Activated naive CD8-positive, alpha-beta T cell (primary cell): ENCODE measurements at regions not wholly inside any gene's neighbourhood (a gene's known extent, or its start where the extent isn't known, plus 50 kb on each side); places are given as distances from the start of the nearest gene placed in this dataset.
"Not testable (repeated sequence)": the region's sequence is repeated elsewhere in the genome, so short reads cannot be mapped to it uniquely, and the experiment has no call there.

Experiments used
- H3K27ac Mint-ChIP-seq: one replicate; pipeline ENCODE4 v1.8.0; 2021; ENCODE audit warnings: mixed read lengths
- H3K27me3 Mint-ChIP-seq: one replicate; pipeline ENCODE4 v1.8.0; 2021; ENCODE audit warnings: mixed read lengths
- H3K36me3 Mint-ChIP-seq: one replicate; pipeline ENCODE4 v1.8.0; 2021; ENCODE audit warnings: mixed read lengths
- H3K4me1 Mint-ChIP-seq: one replicate; pipeline ENCODE4 v1.8.0; 2021; ENCODE audit warnings: low read depth, mixed read lengths
- H3K4me3 Mint-ChIP-seq: one replicate; pipeline ENCODE4 v1.8.0; 2021; ENCODE audit warnings: mild to moderate bottlenecking, mixed read lengths
- H3K9me3 Mint-ChIP-seq: one replicate; pipeline ENCODE4 v1.8.0; 2021; ENCODE audit warnings: low read depth, mixed read lengths

- H3K4me3 Mint-ChIP-seq, result no peak overlapping the region
- H3K27ac Mint-ChIP-seq, result no peak overlapping the region
- H3K9me3 Mint-ChIP-seq, result no peaks in the 10 kb centered on the region
- no peaks in the 10 kb centered on the region for H3K27me3 Mint-ChIP-seq
- H3K4me1 Mint-ChIP-seq, result peaks cover 3% of the 10 kb centered on the region
- no peaks in the 10 kb centered on the region for H3K36me3 Mint-ChIP-seq
Measured at GRCh38 chr7:159205833-159206232, 61.2 kb upstream of the VIPR2 start.

GRCh38 chr7:159204664-159205063 lies 60.0 kb upstream of the VIPR2 start:
- Mint-ChIP-seq H3K4me1 (no peaks in the 10 kb centered on the region), H3K4me3 (no peak overlapping the region), H3K36me3 (no peaks in the 10 kb centered on the region), H3K9me3 (no peaks in the 10 kb centered on the region), H3K27me3 (no peaks in the 10 kb centered on the region), H3K27ac (no peak overlapping the region)

GRCh38 chr7:159203253-159203652 lies 58.6 kb upstream of the VIPR2 start:
- not testable (repeated sequence) for H3K9me3 Mint-ChIP-seq, H3K4me3 Mint-ChIP-seq, H3K36me3 Mint-ChIP-seq, H3K27ac Mint-ChIP-seq, H3K4me1 Mint-ChIP-seq, H3K27me3 Mint-ChIP-seq

GRCh38 chr7:159201722-159202330 lies 57.2 kb upstream of the VIPR2 start:
- no peaks in the 10 kb centered on the region for H3K9me3 Mint-ChIP-seq
- H3K27me3 Mint-ChIP-seq, result no peaks in the 10 kb centered on the region
- peaks cover 15% of the 10 kb centered on the region for H3K4me1 Mint-ChIP-seq
- no peak overlapping the region for H3K27ac Mint-ChIP-seq
- H3K4me3 Mint-ChIP-seq, result no peak overlapping the region
- no peaks in the 10 kb centered on the region for H3K36me3 Mint-ChIP-seq

- Mint-ChIP-seq H3K4me3 (no peak overlapping the region), H3K27ac (no peak overlapping the region), H3K36me3 (no peaks in the 10 kb centered on the region), H3K9me3 (no peaks in the 10 kb centered on the region), H3K27me3 (no peaks in the 10 kb centered on the region), H3K4me1 (peaks cover 26% of the 10 kb centered on the region)
Measured at GRCh38 chr7:159200421-159200820, 55.8 kb upstream of the VIPR2 start.

GRCh38 chr7:159198016-159198724 lies 53.5 kb upstream of the VIPR2 start:
- no peaks in the 10 kb centered on the region for H3K36me3 Mint-ChIP-seq
- peak overlapping the region; percentile 88 for H3K27ac Mint-ChIP-seq
- no peaks in the 10 kb centered on the region for H3K9me3 Mint-ChIP-seq
- peaks cover 32% of the 10 kb centered on the region for H3K4me1 Mint-ChIP-seq
- no peaks in the 10 kb centered on the region for H3K27me3 Mint-ChIP-seq
- peak overlapping the region; percentile 74 for H3K4me3 Mint-ChIP-seq

GRCh38 chr7:159197066-159197975 lies 52.7 kb upstream of the VIPR2 start:
- H3K27me3 Mint-ChIP-seq, result no peaks in the 10 kb centered on the region
- H3K27ac Mint-ChIP-seq, result peak overlapping the region; percentile 88
- H3K9me3 Mint-ChIP-seq, result no peaks in the 10 kb centered on the region
- peaks cover 32% of the 10 kb centered on the region for H3K4me1 Mint-ChIP-seq
- peak overlapping the region; percentile 74 for H3K4me3 Mint-ChIP-seq
- H3K36me3 Mint-ChIP-seq, result no peaks in the 10 kb centered on the region

GRCh38 chr7:159196584-159196983 lies 51.9 kb upstream of the VIPR2 start:
- no peak overlapping the region for H3K4me3 Mint-ChIP-seq
- no peaks in the 10 kb centered on the region for H3K27me3 Mint-ChIP-seq
- H3K27ac Mint-ChIP-seq, result peak overlapping the region; percentile 0
- H3K36me3 Mint-ChIP-seq, result no peaks in the 10 kb centered on the region
- H3K9me3 Mint-ChIP-seq, result no peaks in the 10 kb centered on the region
- peaks cover 32% of the 10 kb centered on the region for H3K4me1 Mint-ChIP-seq

- Mint-ChIP-seq H3K27ac (no peak overlapping the region), H3K9me3 (no peaks in the 10 kb centered on the region), H3K4me3 (no peak overlapping the region), H3K4me1 (peaks cover 32% of the 10 kb centered on the region), H3K36me3 (no peaks in the 10 kb centered on the region), H3K27me3 (no peaks in the 10 kb centered on the region)
Measured at GRCh38 chr7:159195946-159196345, 51.3 kb upstream of the VIPR2 start.
